HFF-Myc (cell line): ENCODE measurements at regions not wholly inside any gene's neighbourhood (a gene's known extent, or its start where the extent isn't known, plus 50 kb on each side); places are given as distances from the start of the nearest gene placed in this dataset.
"Not testable (repeated sequence)": the region's sequence is repeated elsewhere in the genome, so short reads cannot be mapped to it uniquely, and the experiment has no call there.

Experiments
- DNase-seq: peaks from one replicate; pipeline ENCODE4 v3.0.0-alpha.2; 2011; ENCODE audit warnings: low read depth; ENCODE audit errors: extremely low read depth
- H3K4me3 ChIP-seq: replicated peaks from 2 replicates; pipeline ENCODE4 v1.5.1; 2011; ENCODE audit warnings: low read depth, mild to moderate bottlenecking, control low read depth, low read length
- CTCF ChIP-seq: IDR thresholded peaks from 2 replicates; pipeline ENCODE4 v1.5.1; 2012; ENCODE audit warnings: mild to moderate bottlenecking, low read depth, low read length, control low read depth; ENCODE audit errors: missing control alignments

- no peak for DNase-seq
- TF ChIP-seq CTCF, result no peak
- no peak overlapping the region for H3K4me3 ChIP-seq
Observed at GRCh38 chr1:90817399-90817798, 100.3 kb upstream of the BARHL2 start.

DNA sequence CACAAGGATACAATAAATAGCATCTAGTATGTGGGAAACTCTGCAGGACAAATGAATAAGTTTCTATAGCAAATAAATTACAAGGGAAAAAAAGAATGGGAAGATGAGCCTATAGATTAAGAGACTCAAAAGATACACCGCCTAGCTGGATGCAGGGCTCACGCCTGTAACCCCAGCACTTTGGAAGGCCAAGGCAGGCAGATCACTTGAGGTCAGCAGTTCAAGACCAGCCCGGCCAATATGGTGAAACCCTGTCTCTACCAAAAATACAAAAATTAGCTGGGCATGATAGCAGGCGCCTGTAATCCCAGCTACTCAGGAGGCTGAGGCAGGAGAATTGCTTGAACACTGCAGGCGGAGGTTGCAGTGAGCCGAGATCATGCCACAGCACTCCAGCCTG is 95.1 kb upstream of the BARHL2 start:
- DNase-seq, H3K4me3 ChIP-seq: not testable (repeated sequence)

- not testable (repeated sequence) for H3K4me3 ChIP-seq, DNase-seq
Observed at GRCh38 chr1:90811444-90811950, 94.4 kb upstream of the BARHL2 start.

GRCh38 chr1:90810681-90811080 is 93.6 kb upstream of the BARHL2 start:
- TF ChIP-seq CTCF, result no peak
- H3K4me3 ChIP-seq, result no peak overlapping the region
- DNase-seq, result no peak

GRCh38 chr1:90809996-90810395 is 92.9 kb upstream of the BARHL2 start:
- no peak overlapping the region for H3K4me3 ChIP-seq
- no peak for DNase-seq
- no peak for TF ChIP-seq CTCF

DNA sequence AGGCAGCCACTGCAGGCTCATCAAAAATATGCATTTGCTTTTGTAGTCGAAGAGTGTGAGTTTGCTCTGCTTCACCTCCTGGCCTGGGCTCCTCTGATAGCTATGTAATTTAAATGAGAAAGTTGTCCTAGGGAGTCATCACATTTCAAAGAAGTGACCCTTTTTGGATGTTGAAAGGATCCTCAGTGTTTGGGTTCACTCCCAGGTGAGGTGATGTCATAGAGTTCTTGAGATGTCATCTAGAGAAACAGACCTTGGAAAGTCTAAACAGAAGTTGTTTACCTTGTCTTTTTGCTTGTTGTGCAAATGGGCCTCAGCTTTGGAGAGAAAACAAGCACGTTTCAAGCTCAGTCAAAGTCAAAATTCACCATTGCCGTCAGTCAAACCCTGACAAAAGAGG is 92.0 kb upstream of the BARHL2 start:
- no peak for DNase-seq

GRCh38 chr1:90807329-90807728 is 90.2 kb upstream of the BARHL2 start:
- H3K4me3 ChIP-seq, result no peak overlapping the region
- no peak for DNase-seq
- TF ChIP-seq CTCF, result no peak

More for the DNA sequence above, 92.0 kb upstream of the BARHL2 start:
- no peak for TF ChIP-seq CTCF
- no peak overlapping the region for H3K4me3 ChIP-seq

DNA sequence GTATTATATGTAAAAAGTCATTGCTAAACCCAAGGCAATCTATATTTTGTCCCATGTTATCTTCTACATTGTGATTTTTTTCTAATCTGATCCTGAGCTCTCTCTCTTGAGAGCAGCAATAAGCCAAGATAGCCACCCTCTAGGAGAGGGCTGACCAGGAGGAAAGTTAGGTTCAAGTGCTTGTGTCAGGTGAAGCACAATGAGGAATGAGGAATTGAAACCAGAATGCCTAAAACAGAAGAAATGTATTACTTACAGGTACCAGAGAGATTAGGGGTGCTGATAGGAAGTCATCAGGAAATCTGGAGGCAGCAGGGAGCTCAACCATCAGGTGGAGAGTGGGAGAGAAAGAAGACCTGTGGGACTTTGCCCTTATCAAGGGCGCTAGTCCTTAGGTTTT is 85.5 kb upstream of the BARHL2 start:
- no peak for DNase-seq
- no peak for TF ChIP-seq CTCF
- no peak overlapping the region for H3K4me3 ChIP-seq
